SK-N-SH treated with all-trans-retinoic acid at 6 μM for 48 hours (cell line): ENCODE measurements at regions not wholly inside any gene's neighbourhood (a gene's known extent, or its start where the extent isn't known, plus 50 kb on each side); places are given as distances from the start of the nearest gene placed in this dataset.

Source experiments
- ARNTL ChIP-seq: fragments of 450-650 bp; formaldehyde crosslinking; IDR thresholded peaks from 2 replicates; pipeline ENCODE4 v1.5.0; 2020; ENCODE audit warnings: low read depth, mild to moderate bottlenecking, moderate library complexity, borderline replicate concordance
- ZFP3 ChIP-seq: fragments of 250-450 bp; sonication (Bioruptor Pico); IDR thresholded peaks from 2 replicates; pipeline ENCODE4 v1.5.0; 2020; ENCODE audit warnings: mild to moderate bottlenecking, moderate library complexity

DNA sequence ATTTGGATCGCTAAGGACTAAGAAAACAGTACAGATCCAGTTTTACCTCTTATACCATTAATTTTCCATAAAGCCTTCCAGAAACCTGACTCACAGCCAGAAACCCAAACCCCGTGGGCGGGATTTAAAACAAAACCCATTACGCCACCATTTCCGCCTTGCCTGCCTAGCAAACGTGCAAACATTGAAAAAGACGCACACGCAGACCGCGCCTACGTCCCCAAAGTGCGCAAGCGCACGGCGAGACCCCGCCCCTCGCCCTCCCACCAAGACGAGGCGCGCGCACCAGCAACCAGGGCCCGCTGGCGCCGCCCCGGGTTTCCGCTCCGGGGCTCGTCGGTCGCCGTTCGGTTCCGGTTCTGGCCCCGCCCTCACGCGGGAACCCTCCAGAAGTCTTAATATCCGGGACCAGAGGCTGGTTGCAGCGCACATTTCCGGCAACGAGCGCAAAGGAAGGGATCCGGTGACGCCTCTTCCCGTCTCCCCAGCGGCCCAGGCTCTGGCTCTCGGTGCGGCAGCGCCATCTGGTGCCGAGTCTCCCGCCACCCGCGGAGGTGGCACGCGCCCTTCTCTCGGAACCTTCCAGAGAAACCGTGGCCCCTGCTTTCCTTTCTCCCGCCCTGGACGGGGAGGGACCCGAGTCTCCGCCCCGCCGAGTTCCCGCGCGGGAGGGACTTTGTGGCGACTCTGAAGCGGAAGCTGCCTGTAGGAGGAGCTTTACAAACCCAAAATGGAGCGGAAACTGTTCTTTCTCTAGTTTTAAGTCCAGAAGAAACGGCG is 256.9 kb upstream of the STARD13 start:
- TF ChIP-seq ARNTL (CRISPR knock-in tag): no peak
- no peak for TF ChIP-seq ZFP3 (CRISPR knock-in tag)
